IPS-20b (cell line): ENCODE measurements at regions not wholly inside any gene's neighbourhood (a gene's known extent, or its start where the extent isn't known, plus 50 kb on each side); places are given as distances from the start of the nearest gene placed in this dataset.

Experiments
- H3K27ac ChIP-seq: one replicate; pipeline ENCODE4 v1.5.1; 2013; ENCODE audit warnings: low read length
- H3K27me3 ChIP-seq: 2 replicates; pipeline ENCODE4 v1.6.1; 2013; ENCODE audit warnings: mild to moderate bottlenecking, low read length, inconsistent platforms; ENCODE audit not compliant: insufficient read depth
- H3K36me3 ChIP-seq: 2 replicates; pipeline ENCODE4 v1.6.1; 2013; ENCODE audit warnings: low read depth, mild to moderate bottlenecking, inconsistent platforms, low read length, moderate library complexity; ENCODE audit not compliant: insufficient read depth
- H3K4me1 ChIP-seq: 2 replicates; pipeline ENCODE4 v1.6.1; 2013; ENCODE audit warnings: mild to moderate bottlenecking, control low read depth, inconsistent platforms, low read length, moderate library complexity; ENCODE audit not compliant: insufficient read depth
- H3K4me3 ChIP-seq: 2 replicates; pipeline ENCODE4 v1.5.1; 2013; ENCODE audit warnings: mild to moderate bottlenecking, low read length, inconsistent platforms
- H3K9ac ChIP-seq: 2 replicates; pipeline ENCODE4 v1.6.1; 2013; ENCODE audit warnings: low read depth, mild to moderate bottlenecking, inconsistent platforms, low read length, moderate library complexity
- H3K9me3 ChIP-seq: 2 replicates; pipeline ENCODE4 v1.6.1; 2013; ENCODE audit warnings: mild to moderate bottlenecking, low read depth, low read length, inconsistent platforms; ENCODE audit not compliant: insufficient read depth

DNA sequence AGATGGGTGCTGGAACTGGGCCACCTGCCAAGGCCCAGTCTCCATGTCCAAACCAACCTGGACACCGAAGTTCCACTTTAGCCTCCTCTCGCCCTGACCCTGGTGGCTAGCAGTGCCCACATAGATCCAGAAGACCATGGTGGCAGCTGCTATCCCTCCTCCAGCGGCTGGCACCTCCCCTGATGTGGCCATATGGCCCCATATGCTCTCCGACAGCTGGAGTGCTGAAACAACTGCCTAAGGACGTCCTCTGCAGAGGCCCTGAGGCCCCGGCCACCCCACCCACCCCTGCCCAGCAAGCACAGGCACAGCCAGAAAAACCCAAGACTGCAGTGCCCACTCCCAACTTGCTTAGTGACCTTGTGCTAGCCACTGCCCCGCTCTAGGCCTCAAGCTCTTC is 182.3 kb upstream of the LINGO1 start:
- peaks cover 16% of the 10 kb centered on the region for H3K4me1 ChIP-seq

DNA sequence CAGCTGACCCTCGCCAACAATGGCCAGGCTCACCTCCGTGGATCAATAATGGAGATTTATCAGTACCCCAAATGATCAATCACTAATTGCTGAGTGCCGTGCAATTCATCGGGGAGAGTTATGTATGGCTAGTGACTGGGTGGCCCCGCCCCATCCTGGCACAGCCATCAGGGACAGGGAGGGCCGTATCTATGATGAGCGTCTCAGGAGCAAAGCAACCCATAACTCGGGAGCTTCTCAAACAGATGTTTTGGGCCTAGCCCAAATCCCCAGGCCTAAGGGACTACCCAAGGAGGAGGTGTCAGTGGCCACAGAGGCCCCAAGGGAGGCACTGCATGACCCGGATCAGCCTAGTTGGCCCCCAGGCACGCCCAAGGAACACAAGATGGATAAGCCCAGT is 180.0 kb upstream of the LINGO1 start:
- Histone ChIP-seq H3K4me3 (no peak overlapping the region), H3K27ac (no peak overlapping the region), H3K36me3 (no peaks in the 10 kb centered on the region), H3K27me3 (peaks cover 17% of the 10 kb centered on the region), H3K9me3 (no peaks in the 10 kb centered on the region), H3K9ac (no peak overlapping the region), H3K4me1 (peaks cover 10% of the 10 kb centered on the region)

More for the DNA sequence above, 182.3 kb upstream of the LINGO1 start:
- H3K27me3 ChIP-seq, result peaks cover 40% of the 10 kb centered on the region
- H3K36me3 ChIP-seq, result no peaks in the 10 kb centered on the region
- no peak overlapping the region for H3K9ac ChIP-seq
- H3K4me3 ChIP-seq, result no peak overlapping the region
- H3K27ac ChIP-seq, result no peak overlapping the region
- H3K9me3 ChIP-seq, result no peaks in the 10 kb centered on the region

DNA sequence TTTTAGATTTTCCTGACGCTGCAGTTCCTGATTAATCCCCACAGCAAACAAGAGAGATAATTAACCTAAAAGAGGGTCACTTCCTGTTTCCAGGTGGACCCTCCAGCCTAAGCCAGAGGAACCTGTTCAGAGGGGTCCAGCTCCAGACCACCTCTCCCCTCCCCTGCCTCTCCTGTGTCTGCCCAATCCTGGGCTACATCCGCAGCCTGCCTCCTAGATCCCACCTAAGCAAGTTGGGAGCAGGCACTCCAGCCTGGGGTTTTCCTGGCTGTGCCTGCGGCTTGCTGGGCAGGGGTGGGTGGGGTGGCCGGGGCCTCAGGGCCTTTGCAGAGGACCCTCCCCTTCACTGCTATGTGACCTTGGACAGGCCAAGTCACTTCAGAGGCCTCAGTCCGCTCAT is 178.6 kb upstream of the LINGO1 start:
- Histone ChIP-seq H3K9ac (no peak overlapping the region), H3K27ac (no peak overlapping the region), H3K36me3 (no peaks in the 10 kb centered on the region), H3K27me3 (peaks cover 3% of the 10 kb centered on the region; the same call in 1 of the 2 replicates), H3K9me3 (no peaks in the 10 kb centered on the region), H3K4me1 (peaks cover 4% of the 10 kb centered on the region; the same call in 1 of the 2 replicates), H3K4me3 (no peak overlapping the region)

GRCh38 chr15:77810130-77810571 is 177.4 kb upstream of the LINGO1 start:
- no peak overlapping the region for H3K9ac ChIP-seq

GRCh38 chr15:77808581-77809177 is 176.0 kb upstream of the LINGO1 start:
- H3K9ac ChIP-seq, result no peak overlapping the region
- no peak overlapping the region for H3K27ac ChIP-seq
- H3K9me3 ChIP-seq, result no peaks in the 10 kb centered on the region
- H3K27me3 ChIP-seq, result no peaks in the 10 kb centered on the region
- H3K4me3 ChIP-seq, result no peak overlapping the region
- no peaks in the 10 kb centered on the region for H3K36me3 ChIP-seq
- peaks cover 8% of the 10 kb centered on the region for H3K4me1 ChIP-seq

More at GRCh38 chr15:77810130-77810571, 177.4 kb upstream of the LINGO1 start:
- H3K4me1 ChIP-seq, result peaks cover 4% of the 10 kb centered on the region; the same call in 1 of the 2 replicates
- H3K36me3 ChIP-seq, result no peaks in the 10 kb centered on the region
- no peak overlapping the region for H3K27ac ChIP-seq
- no peaks in the 10 kb centered on the region for H3K9me3 ChIP-seq
- no peak overlapping the region for H3K4me3 ChIP-seq
- no peaks in the 10 kb centered on the region for H3K27me3 ChIP-seq

GRCh38 chr15:77808075-77808474 is 175.4 kb upstream of the LINGO1 start:
- H3K9ac ChIP-seq, result no peak overlapping the region
- H3K9me3 ChIP-seq, result no peaks in the 10 kb centered on the region
- H3K27me3 ChIP-seq, result no peaks in the 10 kb centered on the region
- no peak overlapping the region for H3K4me3 ChIP-seq
- no peak overlapping the region for H3K27ac ChIP-seq
- peaks cover 8% of the 10 kb centered on the region for H3K4me1 ChIP-seq
- H3K36me3 ChIP-seq, result no peaks in the 10 kb centered on the region

GRCh38 chr15:77807611-77808010 is 174.9 kb upstream of the LINGO1 start:
- no peaks in the 10 kb centered on the region for H3K27me3 ChIP-seq

GRCh38 chr15:77807115-77807514 is 174.4 kb upstream of the LINGO1 start:
- H3K27ac ChIP-seq, result no peak overlapping the region
- H3K27me3 ChIP-seq, result no peaks in the 10 kb centered on the region
- H3K36me3 ChIP-seq, result no peaks in the 10 kb centered on the region
- peaks cover 7% of the 10 kb centered on the region for H3K4me1 ChIP-seq
- H3K4me3 ChIP-seq, result no peak overlapping the region
- no peaks in the 10 kb centered on the region for H3K9me3 ChIP-seq
- H3K9ac ChIP-seq, result no peak overlapping the region

More at GRCh38 chr15:77807611-77808010, 174.9 kb upstream of the LINGO1 start:
- no peak overlapping the region for H3K9ac ChIP-seq
- H3K4me1 ChIP-seq, result peaks cover 8% of the 10 kb centered on the region
- H3K4me3 ChIP-seq, result no peak overlapping the region
- H3K9me3 ChIP-seq, result no peaks in the 10 kb centered on the region
- no peaks in the 10 kb centered on the region for H3K36me3 ChIP-seq
- no peak overlapping the region for H3K27ac ChIP-seq

DNA sequence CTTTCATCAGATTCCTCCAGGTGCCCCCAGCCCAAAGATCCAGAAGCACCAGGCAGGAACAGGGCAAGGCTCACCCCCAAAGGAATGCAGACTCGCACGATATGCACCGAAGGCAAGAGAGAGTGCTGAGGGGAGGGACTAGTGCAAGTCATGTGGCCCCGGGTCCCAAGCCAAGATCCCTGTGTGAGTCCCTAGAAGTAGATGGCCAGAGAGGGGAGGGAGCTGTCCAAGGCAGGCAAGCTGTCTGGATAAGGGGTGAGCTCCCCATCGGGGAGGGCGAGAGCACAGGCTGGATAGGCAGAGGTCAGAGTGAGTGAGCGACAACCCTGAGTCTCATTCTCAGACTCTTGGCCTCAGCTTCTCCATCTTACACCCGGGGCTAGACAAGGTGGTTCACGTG is 171.5 kb upstream of the LINGO1 start:
- Histone ChIP-seq H3K9me3 (no peaks in the 10 kb centered on the region), H3K9ac (no peak overlapping the region), H3K27ac (no peak overlapping the region)

DNA sequence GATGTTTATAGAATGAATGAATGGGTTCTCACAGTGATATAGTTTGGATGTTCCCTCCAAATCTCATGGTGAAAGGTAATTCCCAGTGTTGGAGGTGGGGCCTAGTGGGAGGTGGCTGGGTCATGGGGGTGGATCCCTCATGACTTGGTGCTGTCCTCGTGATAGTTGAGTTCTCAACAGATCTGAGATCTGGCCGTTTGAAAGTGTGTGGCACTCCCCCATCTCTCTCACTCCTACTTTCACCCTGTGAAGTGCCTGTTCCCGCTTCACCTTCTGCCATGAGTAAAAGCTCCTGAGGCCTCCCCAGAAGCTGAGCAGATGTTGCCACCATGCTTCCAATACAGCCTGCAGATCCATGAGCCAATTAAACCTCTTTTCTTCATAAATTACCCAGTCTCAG is 170.8 kb upstream of the LINGO1 start:
- Histone ChIP-seq H3K36me3 (no peaks in the 10 kb centered on the region), H3K27ac (no peak overlapping the region), H3K4me3 (no peak overlapping the region), H3K4me1 (peaks cover 4% of the 10 kb centered on the region), H3K9ac (no peak overlapping the region), H3K27me3 (no peaks in the 10 kb centered on the region), H3K9me3 (no peaks in the 10 kb centered on the region)

More for the DNA sequence above, 171.5 kb upstream of the LINGO1 start:
- H3K4me3 ChIP-seq, result no peak overlapping the region
- H3K36me3 ChIP-seq, result no peaks in the 10 kb centered on the region
- H3K4me1 ChIP-seq, result peaks cover 4% of the 10 kb centered on the region
- no peaks in the 10 kb centered on the region for H3K27me3 ChIP-seq

DNA sequence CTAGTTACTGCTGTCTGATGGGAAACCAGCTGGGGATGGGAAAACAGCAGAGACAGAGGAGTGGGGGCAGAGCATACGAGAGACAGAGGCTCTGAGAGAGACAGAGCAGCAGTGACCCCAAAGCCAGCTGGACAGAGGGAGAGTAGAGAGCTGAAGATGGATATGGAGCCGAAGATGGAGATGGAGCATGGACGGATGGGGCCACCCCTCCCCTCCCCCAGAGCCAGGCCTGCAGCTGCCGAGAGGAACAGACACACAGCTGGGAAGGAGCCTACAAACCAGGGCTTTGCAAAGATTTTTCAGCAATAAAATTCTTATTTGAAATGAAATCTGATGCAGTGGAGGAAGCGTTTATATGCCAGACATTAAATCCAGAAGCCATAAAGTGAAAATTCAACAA is 167.6 kb upstream of the LINGO1 start:
- Histone ChIP-seq H3K9ac (no peak overlapping the region), H3K9me3 (no peaks in the 10 kb centered on the region), H3K4me1 (peaks cover 4% of the 10 kb centered on the region)

DNA sequence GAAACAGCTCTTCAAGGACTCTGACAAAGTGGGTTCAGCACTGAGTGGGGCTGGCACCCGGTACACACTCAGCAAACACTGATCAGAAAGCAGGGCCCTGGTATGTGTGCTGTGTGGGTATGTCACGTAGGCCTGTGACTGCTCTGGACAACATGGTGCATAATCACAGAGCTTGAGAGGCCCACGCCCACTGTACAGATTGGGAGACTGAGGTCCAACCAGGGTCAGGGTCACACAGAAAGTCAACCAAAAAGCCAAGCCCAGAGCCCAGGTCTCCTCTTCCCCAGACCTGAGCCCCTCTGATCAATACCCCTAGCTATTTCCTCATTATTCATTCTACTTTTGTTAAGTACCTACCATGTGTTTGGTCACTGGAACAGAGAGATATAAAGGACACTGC is 166.1 kb upstream of the LINGO1 start:
- Histone ChIP-seq H3K27me3 (no peaks in the 10 kb centered on the region), H3K4me3 (no peak overlapping the region), H3K9me3 (no peaks in the 10 kb centered on the region)

More for the DNA sequence above, 167.6 kb upstream of the LINGO1 start:
- Histone ChIP-seq H3K27ac (no peak overlapping the region), H3K36me3 (no peaks in the 10 kb centered on the region), H3K4me3 (no peak overlapping the region), H3K27me3 (no peaks in the 10 kb centered on the region)

More for the DNA sequence above, 166.1 kb upstream of the LINGO1 start:
- Histone ChIP-seq H3K27ac (no peak overlapping the region), H3K36me3 (no peaks in the 10 kb centered on the region), H3K4me1 (no peaks in the 10 kb centered on the region), H3K9ac (no peak overlapping the region)
